ENCODE measurements at regions not wholly inside any gene's neighbourhood (a gene's known extent, or its start where the extent isn't known, plus 50 kb on each side); places are given as distances from the start of the nearest gene placed in this dataset.

GRCh38 chr1:187326557-187326956, 497.8 kb downstream of the PLA2G4A start:
- no peak for DNase-seq (ENCODE audit: insufficient read length, low spot score)
- FAIRE-seq, result no peak
- no peak for TF ChIP-seq CTCF (IDR thresholded peaks at IDR 0.05; ENCODE audit: insufficient read depth, missing control alignments)

GRCh38 chr1:187336441-187337168, 507.9 kb downstream of the PLA2G4A start:
- no peak for TF ChIP-seq CTCF (IDR thresholded peaks at IDR 0.05; ENCODE audit: insufficient read depth, missing control alignments)
- FAIRE-seq (peak; percentile 82), DNase-seq (ENCODE audit: insufficient read length, low spot score) (no peak)

GRCh38 chr1:187338762-187339412, 510.1 kb downstream of the PLA2G4A start:
- DNase-seq (ENCODE audit: insufficient read length, low spot score) (no peak), FAIRE-seq (no peak)
- no peak for TF ChIP-seq CTCF (IDR thresholded peaks at IDR 0.05; ENCODE audit: insufficient read depth, missing control alignments)

- no peak for TF ChIP-seq CTCF (IDR thresholded peaks at IDR 0.05; ENCODE audit: insufficient read depth, missing control alignments)
- DNase-seq (ENCODE audit: insufficient read length, low spot score) (no peak), FAIRE-seq (peak; percentile 53)
Observed at GRCh38 chr1:187342495-187342894, 513.7 kb downstream of the PLA2G4A start.

GRCh38 chr1:187374082-187374481, 545.3 kb downstream of the PLA2G4A start:
- no peak for TF ChIP-seq CTCF (IDR thresholded peaks at IDR 0.05; ENCODE audit: insufficient read depth, missing control alignments)
- FAIRE-seq (no peak), DNase-seq (ENCODE audit: insufficient read length, low spot score) (no peak)

GRCh38 chr1:187374742-187375141, 546.0 kb downstream of the PLA2G4A start:
- DNase-seq (ENCODE audit: insufficient read length, low spot score), result no peak
- TF ChIP-seq CTCF (IDR thresholded peaks at IDR 0.05; ENCODE audit: insufficient read depth, missing control alignments), result no peak
- FAIRE-seq, result peak; percentile 21

GRCh38 chr1:187383366-187383765, 554.6 kb downstream of the PLA2G4A start:
- TF ChIP-seq CTCF (IDR thresholded peaks at IDR 0.05; ENCODE audit: insufficient read depth, missing control alignments), result peak; percentile 18
- FAIRE-seq (peak; percentile 6), DNase-seq (ENCODE audit: insufficient read length, low spot score) (no peak)

Data from D721Med (cell line).